HG03571 (cell line): ENCODE measurements at regions not wholly inside any gene's neighbourhood (a gene's known extent, or its start where the extent isn't known, plus 50 kb on each side); places are given as distances from the start of the nearest gene placed in this dataset.

Source experiments
- ATAC-seq: cut with Tn5 transposase; IDR thresholded peaks from one replicate; pipeline ENCODE4 v1.9.1; 2021; ENCODE audit not compliant: unreplicated experiment

- no peak for ATAC-seq
Measured at GRCh38 chr5:74200560-74200959, 440.0 kb downstream of the ENC1 start.

DNA sequence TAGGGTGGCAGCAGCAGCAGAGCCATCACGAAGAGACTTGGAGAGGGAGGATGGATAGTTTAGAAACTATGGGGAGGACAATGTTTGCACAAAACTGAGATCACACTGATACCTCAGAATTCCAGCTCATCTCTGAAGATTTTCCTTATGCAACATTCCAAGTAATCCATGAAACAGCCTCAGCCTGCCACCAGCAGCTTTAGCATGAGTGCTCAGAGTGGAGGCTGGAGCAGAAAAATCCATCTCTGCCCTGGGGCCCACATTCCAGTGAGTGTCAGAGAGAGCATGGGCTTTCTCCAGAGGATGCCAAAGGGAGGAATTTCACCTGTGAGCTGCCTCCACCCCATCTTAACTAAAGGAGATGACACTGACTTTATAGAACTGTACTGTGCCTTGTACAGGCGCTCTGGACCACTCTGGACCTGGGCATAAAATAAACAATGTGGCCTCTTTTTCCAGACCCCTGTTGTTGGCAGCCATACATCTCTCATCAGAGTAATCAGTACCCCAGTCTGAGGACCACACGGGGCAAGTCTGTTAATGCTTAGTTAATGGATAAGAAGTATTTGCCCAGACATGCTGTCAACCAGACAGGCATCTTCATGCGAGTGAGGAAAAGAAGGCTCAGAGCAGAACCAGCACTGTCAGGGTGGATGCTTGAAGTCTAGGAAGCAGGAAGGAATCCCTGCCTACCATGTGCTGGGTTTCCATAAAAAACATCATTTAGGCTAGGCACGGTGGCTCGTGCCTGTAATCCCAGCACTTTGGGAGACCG lies 440.9 kb downstream of the ENC1 start:
- ATAC-seq, result no peak

GRCh38 chr5:74199005-74199404 lies 441.5 kb downstream of the ENC1 start:
- ATAC-seq, result peak; percentile 45

- ATAC-seq, result no peak
Measured at GRCh38 chr5:74198156-74198555, 442.4 kb downstream of the ENC1 start.

DNA sequence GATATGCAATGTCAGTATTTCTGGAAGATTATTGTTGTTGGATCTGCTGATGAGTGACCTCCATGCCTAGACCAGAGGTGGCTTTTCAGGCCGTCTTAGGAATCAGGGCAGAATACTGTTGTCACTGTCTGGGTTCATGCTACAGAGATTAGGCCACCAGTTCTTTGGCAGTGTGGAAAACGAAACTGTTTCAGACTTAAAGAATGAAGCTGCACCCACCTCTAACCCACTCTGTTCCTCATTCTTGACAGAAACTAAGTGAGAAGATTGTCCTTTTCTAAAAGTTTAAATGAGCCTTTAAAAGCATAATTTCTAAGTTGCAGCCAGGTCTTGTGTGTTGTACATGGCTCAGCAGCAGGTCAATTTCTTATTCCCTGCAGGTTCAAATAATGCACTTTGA lies 444.3 kb downstream of the ENC1 start:
- ATAC-seq, result peak; percentile 58

DNA sequence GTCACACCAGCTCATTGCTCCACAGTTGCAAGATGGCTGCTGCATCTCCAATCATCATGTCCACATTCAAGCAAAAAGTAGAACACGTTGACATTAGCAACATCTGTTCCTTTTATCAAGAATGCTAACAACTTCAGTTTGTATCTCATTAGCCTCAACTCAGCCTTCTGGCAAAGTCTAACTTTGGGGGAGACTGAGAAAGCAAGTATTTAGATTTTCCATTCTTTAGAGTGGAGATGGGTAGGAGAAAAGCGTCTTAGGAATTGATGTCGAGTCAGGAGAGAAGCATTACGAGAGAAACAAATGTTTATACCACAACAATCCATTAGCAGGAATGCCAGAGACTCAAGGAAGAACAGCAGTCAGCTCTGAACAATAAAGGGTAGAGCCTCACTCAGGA lies 446.3 kb downstream of the ENC1 start:
- ATAC-seq, result no peak

DNA sequence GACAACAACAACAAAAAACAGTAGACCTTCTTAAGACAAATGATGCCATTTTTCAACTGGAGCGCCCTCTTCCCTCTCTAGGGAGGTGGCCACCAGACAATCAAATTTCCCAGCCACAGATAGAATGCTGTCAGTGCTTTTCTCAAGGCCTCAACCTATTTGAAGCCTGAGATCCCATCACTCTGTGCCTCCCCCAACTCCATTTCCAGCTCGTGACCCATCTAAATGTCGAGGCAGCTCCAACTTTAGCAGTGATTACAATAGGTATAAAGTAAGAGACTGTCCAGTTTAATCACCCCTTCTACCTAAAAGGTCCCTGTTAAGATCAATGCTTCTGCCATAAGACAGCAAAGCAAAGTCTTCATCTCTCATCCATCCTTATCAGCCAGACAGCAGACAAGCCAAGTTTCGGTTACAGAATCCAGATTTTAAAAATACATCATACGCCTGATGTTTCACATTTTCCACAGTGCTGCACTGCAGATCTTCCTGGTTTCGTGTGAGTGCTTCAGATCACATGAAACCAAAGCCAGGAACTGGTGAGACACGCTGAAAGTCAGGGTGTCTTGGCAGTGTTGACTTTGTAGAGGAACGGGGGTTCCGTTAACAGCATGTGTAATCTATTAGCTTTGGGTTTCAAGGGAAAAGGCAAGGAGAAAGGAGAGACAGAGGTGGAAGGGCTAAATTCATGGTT lies 447.8 kb downstream of the ENC1 start:
- ATAC-seq, result no peak

DNA sequence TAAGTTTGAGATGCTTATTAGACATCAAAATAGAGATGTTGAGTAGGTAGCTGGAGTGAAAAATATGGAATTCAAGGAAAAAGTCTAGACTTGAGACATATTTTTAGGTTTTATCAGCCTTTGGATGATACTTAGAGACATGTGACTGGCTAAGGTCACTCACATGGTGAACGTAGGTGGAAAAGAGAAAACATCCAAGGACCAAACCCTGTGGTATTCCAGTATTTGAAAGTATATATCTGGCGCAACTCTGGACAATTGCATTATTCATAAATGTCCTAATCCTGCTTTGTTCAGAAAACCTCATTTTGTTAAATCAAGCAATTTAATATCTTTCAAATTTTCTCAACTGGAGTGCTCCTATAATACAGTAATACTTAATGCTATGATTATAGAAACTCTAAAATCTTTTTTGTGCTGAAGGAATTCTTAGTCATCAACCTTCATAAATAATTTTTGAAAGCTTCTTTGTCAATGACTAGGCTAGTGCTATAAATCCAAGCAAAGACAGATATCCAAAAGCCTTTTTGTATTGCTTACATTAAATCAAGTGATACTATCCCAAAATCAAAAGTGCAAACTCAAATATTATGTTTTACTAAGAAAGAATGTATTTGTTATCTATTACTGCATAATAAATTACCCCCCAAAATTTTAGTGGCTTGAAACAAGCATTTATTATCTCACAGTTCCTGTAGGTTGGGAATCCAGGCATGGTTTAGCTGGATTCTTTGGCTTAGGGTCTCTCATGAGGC lies 452.0 kb downstream of the ENC1 start:
- no peak for ATAC-seq

DNA sequence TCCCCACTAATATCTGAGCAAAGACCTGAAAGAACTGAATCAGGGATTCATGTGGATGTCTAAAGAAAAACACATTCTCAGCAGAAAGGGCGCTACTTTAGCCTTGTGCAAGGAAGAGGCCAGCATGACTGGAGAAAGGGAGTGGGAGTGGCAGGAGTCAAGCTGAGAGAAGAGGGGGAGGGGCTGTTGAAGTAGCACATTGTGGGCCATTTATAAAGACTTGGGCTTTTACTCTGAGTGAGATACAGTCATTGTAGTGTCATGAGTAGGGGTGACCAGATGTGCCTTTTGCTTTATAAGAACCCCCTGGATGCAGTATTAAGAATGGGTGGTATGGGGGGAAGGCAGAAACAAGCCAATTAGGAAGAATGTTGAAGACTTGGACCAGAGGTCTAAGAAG lies 452.8 kb downstream of the ENC1 start:
- ATAC-seq, result no peak

DNA sequence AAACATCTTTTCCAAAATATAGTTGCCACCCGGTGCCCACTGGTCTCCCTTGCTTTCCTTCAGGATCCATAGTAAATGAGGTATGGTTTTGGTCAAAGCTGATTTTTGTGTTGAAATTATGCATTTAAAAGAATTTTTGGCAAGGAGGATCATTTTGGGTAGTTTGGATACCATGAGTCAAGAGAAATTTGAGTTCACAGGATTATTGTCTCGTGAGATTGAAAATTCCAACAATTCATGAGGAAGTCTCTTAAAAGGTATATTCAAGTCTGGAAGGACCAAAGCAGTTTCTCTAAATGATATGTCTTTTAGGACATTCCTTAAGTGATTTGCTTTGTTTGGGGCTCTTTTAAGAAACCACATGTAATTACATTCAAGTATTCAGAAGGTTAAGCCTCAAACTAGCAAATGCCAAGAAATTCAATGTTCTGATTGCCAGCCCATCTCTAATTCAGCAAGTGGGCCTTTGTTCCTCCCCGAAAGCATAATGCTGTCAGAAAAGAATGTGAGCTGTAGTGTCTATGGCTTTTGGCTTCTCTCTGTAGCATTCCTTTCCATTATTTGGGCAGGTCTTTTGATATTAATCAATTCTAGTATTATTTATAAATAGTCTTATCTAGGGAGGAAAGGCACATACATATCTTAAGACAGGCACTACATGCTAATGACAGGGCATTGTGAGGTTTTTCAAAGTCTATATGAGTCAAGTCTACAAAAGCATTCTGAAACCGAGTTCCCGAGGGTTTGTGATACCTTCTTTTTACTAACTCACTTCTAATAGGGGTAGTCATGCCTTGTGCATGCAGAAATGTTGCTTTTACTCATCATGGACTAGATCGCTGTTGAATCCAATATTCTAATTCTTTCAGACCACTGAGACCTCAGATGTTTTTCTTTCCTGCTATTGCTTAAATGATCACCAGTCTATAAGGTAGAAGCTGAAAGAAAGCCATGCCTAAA lies 453.9 kb downstream of the ENC1 start:
- ATAC-seq, result no peak

- no peak for ATAC-seq
Measured at GRCh38 chr5:74185599-74185998, 454.9 kb downstream of the ENC1 start.

DNA sequence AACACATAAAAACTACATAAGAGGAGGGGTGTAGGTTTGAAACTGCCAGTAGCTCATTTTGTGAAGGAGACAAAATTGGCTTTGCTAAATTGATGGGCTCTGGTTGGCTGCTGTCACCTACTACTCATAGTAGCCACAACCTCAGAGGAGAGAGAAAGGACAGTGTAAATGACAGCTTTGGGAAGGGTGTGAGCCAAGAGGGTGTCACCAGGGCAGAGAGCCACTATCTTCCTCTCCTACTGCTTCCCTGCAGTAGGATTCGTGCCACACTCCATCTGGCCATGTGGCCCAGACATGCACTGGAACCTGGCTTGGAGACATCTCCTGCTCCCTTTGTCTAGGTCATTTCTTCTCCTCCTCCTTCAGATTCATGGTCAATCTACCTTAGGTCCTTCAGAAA lies 455.9 kb downstream of the ENC1 start:
- ATAC-seq, result no peak

- ATAC-seq, result no peak
Measured at GRCh38 chr5:74183041-74183440, 457.5 kb downstream of the ENC1 start.

GRCh38 chr5:74182603-74183002 lies 457.9 kb downstream of the ENC1 start:
- ATAC-seq, result no peak

- no peak for ATAC-seq
Measured at GRCh38 chr5:74179701-74180100, 460.8 kb downstream of the ENC1 start.

DNA sequence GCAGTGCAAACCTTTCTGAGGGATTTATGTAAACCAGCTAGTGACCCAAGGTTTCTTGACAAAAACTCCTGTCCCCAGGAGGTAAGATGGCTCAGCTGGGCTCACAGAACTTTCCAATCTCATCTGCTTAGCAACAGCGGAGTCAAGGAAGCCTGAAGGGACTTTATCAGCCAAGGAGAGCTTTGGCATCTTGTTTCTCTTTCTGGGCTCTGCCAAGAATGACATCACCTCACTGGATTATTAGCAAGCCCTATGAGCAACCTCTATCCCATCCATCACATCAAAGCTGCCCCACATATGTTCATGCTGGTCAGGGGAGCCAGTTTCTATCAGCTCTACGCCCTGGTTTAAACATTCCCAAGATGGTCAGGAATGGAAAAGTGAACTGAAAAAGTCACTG lies 461.3 kb downstream of the ENC1 start:
- no peak for ATAC-seq

DNA sequence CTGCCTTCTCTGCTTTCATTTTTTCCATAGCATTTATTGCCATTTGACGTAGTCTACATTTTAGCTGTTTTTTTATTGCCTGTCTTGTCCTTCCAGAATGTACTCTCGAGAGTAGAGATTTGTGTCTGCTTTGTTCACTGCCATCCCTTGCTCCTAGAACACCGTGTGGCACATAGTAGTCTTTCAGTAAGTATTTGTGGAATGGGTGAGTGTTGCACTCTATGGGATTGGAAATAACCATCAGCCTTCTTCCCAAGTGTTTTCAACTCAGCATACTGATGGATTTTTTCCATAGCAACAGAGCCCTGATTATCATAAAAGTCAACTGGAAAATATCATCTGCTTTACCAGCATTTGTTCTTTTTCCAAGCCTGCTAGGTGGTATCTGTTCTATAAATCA lies 462.6 kb downstream of the ENC1 start:
- ATAC-seq, result no peak

GRCh38 chr5:74174366-74174765 lies 466.2 kb downstream of the ENC1 start:
- no peak for ATAC-seq

GRCh38 chr5:74173665-74174064 lies 466.9 kb downstream of the ENC1 start:
- ATAC-seq, result no peak

DNA sequence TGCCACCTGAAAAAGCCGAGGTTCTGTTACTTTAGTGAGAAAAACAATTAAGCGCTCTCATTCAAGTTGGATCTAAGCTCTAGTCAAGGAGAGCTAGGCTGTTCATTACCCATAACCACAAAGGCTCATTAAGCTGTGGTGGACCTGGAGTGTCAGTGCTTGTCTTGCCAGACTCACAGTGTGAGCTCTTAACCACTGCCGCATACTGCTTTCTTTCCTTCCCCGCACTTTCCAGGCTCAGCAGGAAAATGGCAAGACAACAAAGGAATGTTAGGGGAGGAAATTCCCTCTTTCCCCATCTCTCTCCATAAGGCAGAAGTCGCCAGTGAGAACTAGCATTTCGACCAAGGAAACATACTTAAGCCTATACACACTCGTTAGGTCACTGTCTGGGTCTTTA lies 467.3 kb downstream of the ENC1 start:
- no peak for ATAC-seq

GRCh38 chr5:74169701-74170100 lies 470.8 kb downstream of the ENC1 start:
- ATAC-seq, result no peak
